Stimulated activated CD8-positive, alpha-beta memory T cell treated with anti-CD3 and anti-CD28 coated beads, Interleukin-7, amount 100 ng/mL, for 48 hours (primary cell): ENCODE measurements at regions not wholly inside any gene's neighbourhood (a gene's known extent, or its start where the extent isn't known, plus 50 kb on each side); places are given as distances from the start of the nearest gene placed in this dataset.
A peak's percentile ranks its signal among the peaks of the same experiment; 100 is the strongest.
"Not testable (repeated sequence)": the region's sequence is repeated elsewhere in the genome, so short reads cannot be mapped to it uniquely, and the experiment has no call there.

Experiments used
- DNase-seq, 2 donors: peaks; one replicate each; pipeline ENCODE4 v3.0.0-alpha.2; 2020; ENCODE audit warnings: low read depth in 1 of 2; ENCODE audit errors: extremely low read depth in 1 of 2

GRCh38 chr20:1845163-1845523 lies 50.1 kb upstream of the SIRPA start:
- no peak for DNase-seq

- DNase-seq: peak in 1 of 2 donors; percentile 19
Observed at GRCh38 chr20:1844325-1845162, 50.7 kb upstream of the SIRPA start.

GRCh38 chr20:1842281-1842680 lies 52.9 kb upstream of the SIRPA start:
- no peak for DNase-seq

GRCh38 chr20:1841554-1842140 lies 53.6 kb upstream of the SIRPA start:
- DNase-seq: no peak

- no peak for DNase-seq
Observed at GRCh38 chr20:1840817-1841553, 54.2 kb upstream of the SIRPA start.

GRCh38 chr20:1839376-1840317 lies 55.6 kb upstream of the SIRPA start:
- DNase-seq: not testable (repeated sequence)

- no peak for DNase-seq
Observed at GRCh38 chr20:1838556-1839279, 56.5 kb upstream of the SIRPA start.

GRCh38 chr20:1835186-1836035 lies 59.8 kb upstream of the SIRPA start:
- no peak for DNase-seq

GRCh38 chr20:1833728-1834726 lies 61.2 kb upstream of the SIRPA start:
- no peak for DNase-seq

GRCh38 chr20:1833216-1833615 lies 62.0 kb upstream of the SIRPA start:
- no peak for DNase-seq

GRCh38 chr20:1832634-1833033 lies 62.6 kb upstream of the SIRPA start:
- DNase-seq: no peak

- no peak for DNase-seq
Observed at GRCh38 chr20:1831606-1832005, 63.6 kb upstream of the SIRPA start.

GRCh38 chr20:1831096-1831495 lies 64.1 kb upstream of the SIRPA start:
- no peak for DNase-seq

- no peak for DNase-seq
Observed at GRCh38 chr20:1830240-1830639, 65.0 kb upstream of the SIRPA start.

GRCh38 chr20:1829531-1829930 lies 65.7 kb upstream of the SIRPA start:
- DNase-seq: no peak

GRCh38 chr20:1828786-1829131 lies 66.4 kb upstream of the SIRPA start:
- DNase-seq: no peak

GRCh38 chr20:1827974-1828785 lies 67.0 kb upstream of the SIRPA start:
- DNase-seq: no peak
